ENCODE measurements at regions not wholly inside any gene's neighbourhood (a gene's known extent, or its start where the extent isn't known, plus 50 kb on each side); places are given as distances from the start of the nearest gene placed in this dataset.

- no peak overlapping the region for H2AFZ ChIP-seq (ENCODE audit: low read length)
- H4K20me1 ChIP-seq (ENCODE audit: low read length) = no peaks in the 10 kb centered on the region
- DNase-seq (no peak), ATAC-seq (no peak)
- H3K4me3 ChIP-seq (ENCODE audit: low read length) = no peak overlapping the region
- H3K9ac ChIP-seq (ENCODE audit: low read length) = no peak overlapping the region
- no peaks in the 10 kb centered on the region for H3F3A ChIP-seq (ENCODE audit: low read length, unreplicated experiment)
- H3K4me1 ChIP-seq (ENCODE audit: insufficient read depth, low read length) = peaks cover 4% of the 10 kb centered on the region; the same call in 1 of the 2 replicates
- intact Hi-C loops (cut with micrococcal nuclease) = no loop called here
- H3K79me2 ChIP-seq (ENCODE audit: low read length) = no peaks in the 10 kb centered on the region
- H3K9me2 ChIP-seq (replicated peaks; ENCODE audit: low read length) = no peaks in the 10 kb centered on the region
- POLR2A ChIA-PET (ENCODE audit: unreplicated experiment) = no interaction called here
- no peaks in the 10 kb centered on the region for H3K36me3 ChIP-seq (ENCODE audit: low read depth, low read length)
- TF ChIP-seq EZH2phosphoT487 (IDR thresholded peaks at IDR 0.05; ENCODE audit: borderline replicate concordance, low read length) (no peak), EZH2 (IDR thresholded peaks at IDR 0.05; ENCODE audit: low read length, unreplicated experiment) (no peak)
- TF ChIP-seq, protein P1, sequence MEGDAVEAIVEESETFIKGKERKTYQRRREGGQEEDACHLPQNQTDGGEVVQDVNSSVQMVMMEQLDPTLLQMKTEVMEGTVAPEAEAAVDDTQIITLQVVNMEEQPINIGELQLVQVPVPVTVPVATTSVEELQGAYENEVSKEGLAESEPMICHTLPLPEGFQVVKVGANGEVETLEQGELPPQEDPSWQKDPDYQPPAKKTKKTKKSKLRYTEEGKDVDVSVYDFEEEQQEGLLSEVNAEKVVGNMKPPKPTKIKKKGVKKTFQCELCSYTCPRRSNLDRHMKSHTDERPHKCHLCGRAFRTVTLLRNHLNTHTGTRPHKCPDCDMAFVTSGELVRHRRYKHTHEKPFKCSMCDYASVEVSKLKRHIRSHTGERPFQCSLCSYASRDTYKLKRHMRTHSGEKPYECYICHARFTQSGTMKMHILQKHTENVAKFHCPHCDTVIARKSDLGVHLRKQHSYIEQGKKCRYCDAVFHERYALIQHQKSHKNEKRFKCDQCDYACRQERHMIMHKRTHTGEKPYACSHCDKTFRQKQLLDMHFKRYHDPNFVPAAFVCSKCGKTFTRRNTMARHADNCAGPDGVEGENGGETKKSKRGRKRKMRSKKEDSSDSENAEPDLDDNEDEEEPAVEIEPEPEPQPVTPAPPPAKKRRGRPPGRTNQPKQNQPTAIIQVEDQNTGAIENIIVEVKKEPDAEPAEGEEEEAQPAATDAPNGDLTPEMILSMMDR (conservative IDR thresholded peaks at IDR 0.05; ENCODE audit: low read depth, low read length) = no peak
- no peak overlapping the region for H3K27ac ChIP-seq (ENCODE audit: low read length)
- no peaks in the 10 kb centered on the region for H3K9me3 ChIP-seq (ENCODE audit: low read length)
- H3K27me3 ChIP-seq (ENCODE audit: low read length) = no peaks in the 10 kb centered on the region
- no peak overlapping the region for H3K4me2 ChIP-seq (ENCODE audit: low read length)
- no TSS peak for BruUV-seq (replicated peaks)
- CTCF ChIA-PET = no interaction called here
Observed at GRCh38 chr3:177681852-177682251, 484.6 kb upstream of the TBL1XR1 start.

GRCh38 chr3:177683586-177683985, 486.3 kb upstream of the TBL1XR1 start:
- Histone ChIP-seq H3K27me3 (ENCODE audit: low read length) (no peaks in the 10 kb centered on the region), H4K20me1 (ENCODE audit: low read length) (no peaks in the 10 kb centered on the region), H3K9me2 (replicated peaks; ENCODE audit: low read length) (no peaks in the 10 kb centered on the region), H3K79me2 (ENCODE audit: low read length) (no peaks in the 10 kb centered on the region), H3K9me3 (ENCODE audit: low read length) (no peaks in the 10 kb centered on the region), H3K27ac (ENCODE audit: low read length) (no peak overlapping the region), H3K4me1 (ENCODE audit: insufficient read depth, low read length) (peaks cover 4% of the 10 kb centered on the region; the same call in 1 of the 2 replicates), H3K4me2 (ENCODE audit: low read length) (no peak overlapping the region), H2AFZ (ENCODE audit: low read length) (no peak overlapping the region), H3K4me3 (ENCODE audit: low read length) (no peak overlapping the region), H3K36me3 (ENCODE audit: low read depth, low read length) (no peaks in the 10 kb centered on the region), H3F3A (ENCODE audit: low read length, unreplicated experiment) (no peaks in the 10 kb centered on the region), H3K9ac (ENCODE audit: low read length) (no peak overlapping the region)
- ATAC-seq (no peak), DNase-seq (no peak)
- intact Hi-C loops (cut with micrococcal nuclease) = no loop called here
- TF ChIP-seq, protein P1 (conservative IDR thresholded peaks at IDR 0.05; ENCODE audit: low read depth, low read length) = no peak
- TF ChIP-seq EZH2 (IDR thresholded peaks at IDR 0.05; ENCODE audit: low read length, unreplicated experiment) (no peak), EZH2phosphoT487 (IDR thresholded peaks at IDR 0.05; ENCODE audit: borderline replicate concordance, low read length) (no peak)
- CTCF ChIA-PET = no interaction called here
- POLR2A ChIA-PET (ENCODE audit: unreplicated experiment) = no interaction called here
- BruUV-seq (replicated peaks) = no TSS peak

- H3K36me3 ChIP-seq (ENCODE audit: low read depth, low read length) = no peaks in the 10 kb centered on the region
- H3F3A ChIP-seq (ENCODE audit: low read length, unreplicated experiment) = no peaks in the 10 kb centered on the region
- no peak overlapping the region for H3K4me2 ChIP-seq (ENCODE audit: low read length)
- H2AFZ ChIP-seq (ENCODE audit: low read length) = no peak overlapping the region
- ATAC-seq = no peak
- H3K9me3 ChIP-seq (ENCODE audit: low read length) = no peaks in the 10 kb centered on the region
- no peaks in the 10 kb centered on the region for H3K27me3 ChIP-seq (ENCODE audit: low read length)
- H3K4me3 ChIP-seq (ENCODE audit: low read length) = no peak overlapping the region
- H3K79me2 ChIP-seq (ENCODE audit: low read length) = no peaks in the 10 kb centered on the region
- no peaks in the 10 kb centered on the region for H3K9me2 ChIP-seq (replicated peaks; ENCODE audit: low read length)
- intact Hi-C loops (cut with micrococcal nuclease) = no loop called here
- CTCF ChIA-PET = no interaction called here
- H3K9ac ChIP-seq (ENCODE audit: low read length) = no peak overlapping the region
- BruUV-seq (replicated peaks) = no TSS peak
- H4K20me1 ChIP-seq (ENCODE audit: low read length) = no peaks in the 10 kb centered on the region
- H3K4me1 ChIP-seq (ENCODE audit: insufficient read depth, low read length) = no peaks in the 10 kb centered on the region
- TF ChIP-seq, protein P1 (conservative IDR thresholded peaks at IDR 0.05; ENCODE audit: low read depth, low read length) = no peak
- no peak for TF ChIP-seq EZH2 (IDR thresholded peaks at IDR 0.05; ENCODE audit: low read length, unreplicated experiment)
- no peak for TF ChIP-seq EZH2phosphoT487 (IDR thresholded peaks at IDR 0.05; ENCODE audit: borderline replicate concordance, low read length)
- POLR2A ChIA-PET (ENCODE audit: unreplicated experiment) = no interaction called here
- no peak for DNase-seq
- H3K27ac ChIP-seq (ENCODE audit: low read length) = no peak overlapping the region
Observed at GRCh38 chr3:177686671-177687070, 489.4 kb upstream of the TBL1XR1 start.

Data from PC-3 (cell line).